ENCODE measurements at regions not wholly inside any gene's neighbourhood (a gene's known extent, or its start where the extent isn't known, plus 50 kb on each side); places are given as distances from the start of the nearest gene placed in this dataset.

DNA sequence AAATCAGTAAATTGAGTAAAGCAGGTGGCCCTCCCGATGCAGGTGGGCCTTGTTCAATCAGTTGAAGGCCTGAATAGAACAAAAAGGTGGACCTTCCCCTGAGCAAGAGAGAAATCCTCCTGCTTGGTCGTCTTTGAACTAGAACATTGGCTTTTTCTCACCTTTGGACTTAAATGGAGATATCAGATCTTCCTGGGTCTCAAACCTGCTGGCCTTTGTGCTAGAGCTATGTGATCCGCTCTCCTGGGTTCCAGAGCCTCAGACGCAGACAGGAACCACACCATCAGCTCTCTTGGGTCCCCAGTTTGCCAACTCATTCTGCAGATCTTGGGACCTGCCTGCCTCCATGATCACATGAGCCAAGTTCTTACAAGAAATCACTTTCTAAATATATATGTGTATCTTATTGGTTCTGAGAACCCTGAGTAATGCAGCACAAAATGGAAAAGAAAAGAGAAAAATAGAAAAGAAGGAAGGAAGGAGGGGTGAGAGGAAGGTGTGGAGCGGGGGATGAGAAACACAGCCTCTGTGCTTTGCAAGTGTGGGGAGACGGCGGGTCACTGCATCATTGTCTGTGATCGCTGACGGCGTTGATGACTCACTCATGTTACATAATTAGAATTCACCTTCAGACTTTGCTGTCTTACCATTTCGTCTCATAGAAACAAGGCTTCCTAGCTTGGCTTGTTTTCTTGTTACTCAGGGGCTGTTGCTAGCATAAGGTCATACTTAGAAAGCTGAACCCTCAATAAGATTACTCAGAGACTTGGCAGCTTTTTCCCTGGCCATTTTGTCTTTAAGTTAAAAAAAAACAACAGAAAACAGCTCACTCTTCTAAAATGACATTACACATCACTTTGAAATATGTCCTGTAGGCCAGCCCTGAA, 85.7 kb upstream of the NEDD9 start:
- Histone ChIP-seq H3K27ac (peak overlapping the region; percentile 68 to 70), H3K4me3 (peak overlapping the region; percentile 19)
- DNase-seq (ENCODE audit: low spot score): peak; percentile 79
- TF ChIP-seq CTCF (IDR thresholded peaks at IDR 0.05): no peak

DNA sequence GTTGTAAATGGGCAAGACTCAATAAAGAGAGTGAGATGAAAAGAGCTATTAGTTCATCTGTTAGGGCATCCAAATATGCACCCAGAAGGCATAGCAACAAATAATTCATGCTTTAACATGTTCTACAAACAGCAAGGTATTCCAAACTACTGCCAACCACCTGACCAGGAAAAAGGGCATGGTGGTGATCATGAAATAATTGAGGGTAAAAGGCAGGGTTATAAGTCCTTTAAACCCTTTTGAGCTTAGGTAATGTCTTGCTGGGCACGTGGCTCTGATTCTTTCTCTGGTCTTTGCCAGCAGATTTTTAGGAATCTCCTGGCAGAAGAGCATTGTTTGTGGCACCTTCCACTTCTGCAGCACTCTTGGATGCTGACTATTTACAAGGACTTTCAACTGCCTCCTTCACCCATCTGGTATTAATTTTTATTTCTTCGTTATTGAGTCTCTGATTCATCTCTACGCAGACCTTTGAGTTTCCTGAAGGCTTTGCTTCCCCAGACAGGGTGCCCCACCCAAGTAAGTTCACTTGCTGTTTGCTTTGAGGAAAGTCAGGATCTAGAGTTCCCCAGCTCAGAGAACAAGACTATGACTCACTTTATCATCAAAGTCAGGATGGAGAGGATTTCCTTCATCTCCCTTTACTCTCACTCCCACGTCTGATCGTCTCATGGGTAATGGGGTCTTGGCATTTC, 83.4 kb upstream of the NEDD9 start:
- peak overlapping the region in 1 of 2 donors; percentile 15 for H3K27ac ChIP-seq
- no peak for DNase-seq (ENCODE audit: low spot score)
- H3K4me3 ChIP-seq: no peak overlapping the region
- TF ChIP-seq CTCF (IDR thresholded peaks at IDR 0.05): no peak

DNA sequence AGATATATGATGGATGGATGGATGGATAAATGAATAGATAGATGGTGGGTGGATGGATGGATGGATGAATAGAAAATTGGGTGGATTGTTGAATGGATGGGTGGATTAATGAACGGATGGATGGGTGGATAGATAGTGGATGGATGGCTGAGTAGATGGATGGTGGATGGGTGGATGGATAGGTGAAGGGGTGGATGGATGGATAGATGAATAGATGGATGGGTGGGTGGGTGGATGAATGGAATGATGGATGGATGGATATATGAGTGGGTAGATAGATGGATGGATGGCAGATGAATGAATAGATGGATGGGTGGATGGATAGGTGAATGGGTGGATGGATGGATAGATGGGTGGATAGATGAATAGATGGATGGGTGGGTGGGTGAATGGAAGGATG, 80.7 kb upstream of the NEDD9 start:
- Histone ChIP-seq H3K27ac (no peak overlapping the region), H3K4me3 (no peak overlapping the region)
- no peak for DNase-seq (ENCODE audit: low spot score)
- no peak for TF ChIP-seq CTCF (IDR thresholded peaks at IDR 0.05)

DNA sequence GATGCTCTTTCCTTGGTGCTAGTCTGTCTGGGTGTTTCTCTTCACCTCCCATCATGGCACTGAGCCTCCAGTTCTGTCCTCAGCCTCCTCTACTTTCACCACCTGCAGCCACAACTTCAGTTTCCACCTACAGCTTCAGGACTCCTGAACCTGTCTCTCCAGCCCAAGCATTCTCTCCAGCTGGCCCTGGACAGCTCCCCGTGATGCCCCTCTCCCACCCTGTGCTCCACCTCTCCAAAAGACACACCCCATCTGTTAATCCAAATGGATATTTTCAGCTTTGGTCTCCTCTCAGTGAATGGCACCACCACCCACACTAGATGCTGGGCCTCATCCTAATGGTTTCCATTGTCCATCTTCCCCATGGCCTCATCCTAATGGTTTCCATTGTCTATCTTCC, 79.5 kb upstream of the NEDD9 start:
- no peak for TF ChIP-seq CTCF (IDR thresholded peaks at IDR 0.05)
- DNase-seq (ENCODE audit: low spot score): no peak
- no peak overlapping the region for H3K27ac ChIP-seq
- no peak overlapping the region for H3K4me3 ChIP-seq

DNA sequence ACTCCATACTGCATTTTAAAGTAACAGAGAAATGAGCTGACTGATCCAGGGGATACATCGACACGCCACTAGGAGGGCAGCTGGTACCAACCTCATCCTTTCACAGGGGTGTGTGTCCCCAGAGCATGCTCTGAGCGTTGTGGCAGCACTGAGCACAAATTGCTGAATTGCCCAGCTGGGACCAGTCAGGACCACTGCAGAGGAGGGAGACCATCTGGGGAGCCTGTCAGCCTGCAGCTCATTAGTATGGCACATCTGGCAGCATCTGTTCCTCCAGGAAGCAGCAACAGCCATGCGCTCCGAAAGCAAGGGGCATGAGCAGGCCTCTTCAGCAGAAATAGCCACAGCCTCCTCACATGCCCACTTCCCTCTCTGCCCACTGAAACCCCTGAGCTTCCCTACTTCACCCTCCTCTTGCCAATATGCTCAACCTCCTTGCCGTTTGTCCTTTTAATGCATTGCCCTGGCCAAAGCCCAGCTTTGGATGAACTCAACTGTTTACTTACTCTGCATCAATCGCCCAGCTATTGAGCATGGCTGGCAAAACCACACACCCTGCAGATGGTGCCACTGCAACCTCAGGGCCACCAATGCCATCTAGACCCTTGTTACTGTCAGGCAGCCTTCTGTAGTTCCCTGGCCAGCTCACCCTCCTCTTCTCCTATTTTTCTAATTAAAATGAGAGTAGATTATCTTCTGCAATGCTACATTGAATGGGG, 77.6 kb upstream of the NEDD9 start:
- H3K27ac ChIP-seq: no peak overlapping the region
- DNase-seq (ENCODE audit: low spot score): no peak

DNA sequence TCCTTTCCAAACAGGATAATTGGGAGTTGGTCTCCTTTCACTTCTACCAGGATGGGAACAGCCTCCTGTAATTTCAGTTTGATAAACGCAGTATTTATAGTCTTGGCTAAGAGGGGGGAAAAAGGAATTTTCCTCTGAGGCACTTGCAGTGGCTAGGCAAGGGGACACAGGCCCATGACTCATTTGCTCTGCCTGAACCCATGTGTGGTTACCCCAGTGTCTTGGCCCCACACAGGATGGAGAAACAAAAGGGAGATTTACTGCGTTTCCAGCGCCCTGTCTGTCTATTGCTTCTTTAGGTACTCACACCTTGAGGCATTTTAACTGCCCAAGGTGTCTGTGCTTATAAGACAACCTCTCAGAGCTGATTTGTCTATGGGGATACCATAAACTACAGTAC, 74.8 kb upstream of the NEDD9 start:
- Histone ChIP-seq H3K27ac (no peak overlapping the region), H3K4me3 (no peak overlapping the region)
- no peak for TF ChIP-seq CTCF (IDR thresholded peaks at IDR 0.05)
- DNase-seq (ENCODE audit: low spot score): no peak

More for the DNA sequence above, 77.6 kb upstream of the NEDD9 start:
- TF ChIP-seq CTCF (IDR thresholded peaks at IDR 0.05): no peak
- H3K4me3 ChIP-seq: no peak overlapping the region

Data from coronary artery (tissue), 2 donors.